HS-27A (cell line): ENCODE measurements at regions not wholly inside any gene's neighbourhood (a gene's known extent, or its start where the extent isn't known, plus 50 kb on each side); places are given as distances from the start of the nearest gene placed in this dataset.

Experiments used
- DNase-seq: peaks from one replicate; pipeline ENCODE4 v3.0.0-alpha.2; 2012; ENCODE audit warnings: low read depth, missing footprints

DNA sequence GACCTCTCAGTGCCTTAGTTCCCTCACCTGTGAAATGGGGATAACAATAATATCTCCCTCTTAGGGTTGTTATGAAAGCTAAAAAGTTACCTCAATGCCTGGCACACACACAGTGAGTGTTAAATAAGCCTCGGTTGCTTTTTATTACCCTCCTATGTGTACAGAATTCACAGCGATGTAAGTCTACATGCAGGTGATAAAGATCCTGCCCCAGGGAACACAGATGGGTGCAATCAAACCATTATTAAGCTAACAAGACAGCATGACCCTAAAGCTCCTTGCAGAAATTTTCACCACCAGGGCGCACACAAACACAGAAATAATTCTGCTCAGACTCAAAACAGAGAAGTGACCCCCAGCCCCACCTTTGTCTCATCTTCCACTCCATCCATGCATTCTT, 261.9 kb downstream of the SNX10 start:
- no peak for DNase-seq

DNA sequence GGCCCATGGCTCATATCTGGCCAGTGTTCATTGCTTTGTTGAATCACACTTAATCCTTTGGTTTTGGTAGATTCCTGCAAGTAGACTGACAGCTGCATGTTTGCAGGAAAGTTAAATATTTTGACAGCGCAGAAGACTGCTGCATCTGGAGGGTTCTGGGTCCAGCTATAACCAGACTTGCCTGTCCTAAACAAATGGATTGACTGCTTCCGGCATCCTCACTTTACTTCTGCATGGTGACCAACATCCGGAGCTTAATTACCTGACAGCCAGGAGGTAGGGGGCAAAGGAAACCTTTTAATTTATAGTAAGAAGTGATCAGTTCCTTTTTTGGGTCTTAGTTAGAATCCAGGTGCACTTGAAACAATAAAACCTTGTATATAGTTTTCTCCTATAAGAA, 263.3 kb downstream of the SNX10 start:
- no peak for DNase-seq

DNA sequence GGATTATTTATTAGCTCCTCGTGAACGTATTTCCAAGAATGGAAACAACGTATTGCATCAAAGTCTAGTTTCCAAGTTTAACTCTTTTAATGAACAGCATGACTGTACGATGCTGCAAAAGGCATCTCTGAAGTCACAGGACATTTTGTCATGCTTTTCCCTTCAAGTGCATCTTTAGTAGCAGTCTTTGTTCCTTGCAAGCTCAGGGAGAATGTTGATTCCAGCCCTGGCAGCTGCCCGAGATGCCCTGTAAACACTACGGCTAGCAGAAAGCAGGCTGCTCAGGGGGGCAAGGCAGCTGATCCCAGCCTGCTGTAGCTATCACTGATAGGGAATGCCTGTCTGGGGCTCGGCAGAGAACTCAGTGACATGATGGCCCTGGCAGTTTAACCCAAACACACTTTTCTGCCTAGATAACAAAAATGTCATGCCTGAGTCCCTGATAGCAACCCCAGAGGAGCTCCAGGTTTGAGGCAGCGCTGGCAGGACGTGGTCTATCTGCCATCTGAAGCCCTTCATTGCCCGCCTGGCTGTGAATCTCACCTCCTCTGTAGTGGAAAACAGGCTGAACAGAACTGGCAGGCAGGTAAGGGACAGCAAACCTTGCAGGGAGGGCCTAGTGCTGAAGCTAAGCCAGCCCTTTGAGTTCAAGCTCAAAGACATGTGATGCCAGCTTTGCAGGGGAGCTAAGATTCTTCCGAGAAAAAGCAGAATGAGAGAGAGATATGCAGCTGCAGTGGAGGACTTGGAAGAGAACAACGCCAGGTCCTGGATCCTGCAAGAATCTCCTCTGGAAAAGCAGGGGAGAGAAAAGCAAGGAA, 264.6 kb downstream of the SNX10 start:
- no peak for DNase-seq

DNA sequence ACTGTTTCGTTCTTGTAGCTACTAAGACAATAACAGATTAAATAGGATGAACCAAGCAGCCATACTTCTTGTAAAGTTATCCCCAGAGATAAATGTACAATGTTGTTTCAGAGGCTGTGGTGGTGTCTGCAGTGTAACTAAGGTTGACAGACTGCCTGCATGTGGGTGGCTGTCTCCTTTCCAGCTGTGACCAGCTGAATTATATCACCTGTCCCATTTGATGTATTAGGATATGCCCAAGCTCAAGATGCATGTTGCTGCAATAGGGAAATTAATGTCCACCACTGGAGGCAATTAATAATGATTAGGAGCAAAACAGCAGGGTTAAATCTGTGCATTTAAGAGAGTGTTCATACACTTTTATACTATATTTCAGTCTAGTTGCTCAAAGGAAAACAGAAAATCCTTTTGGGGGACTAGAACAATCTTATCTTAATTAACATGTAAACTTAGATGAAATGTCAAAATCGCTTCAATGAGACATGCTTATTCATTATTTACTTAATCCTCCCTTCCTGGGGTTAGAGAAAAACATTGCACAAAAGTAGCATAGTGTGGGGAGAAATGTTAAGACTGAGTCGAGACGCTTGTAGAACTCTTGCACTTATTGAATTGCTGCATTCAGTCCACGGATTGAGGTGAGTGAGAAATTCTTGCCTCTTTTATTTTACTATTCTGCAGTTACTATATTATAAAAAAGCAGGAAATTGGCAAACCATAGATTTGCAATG, 269.0 kb downstream of the SNX10 start:
- no peak for DNase-seq

GRCh38 chr7:26562841-26563240, 271.2 kb downstream of the SNX10 start:
- no peak for DNase-seq

- DNase-seq, result no peak
These were observed 271.7 kb downstream of the SNX10 start for GRCh38 chr7:26563406-26563805.

DNA sequence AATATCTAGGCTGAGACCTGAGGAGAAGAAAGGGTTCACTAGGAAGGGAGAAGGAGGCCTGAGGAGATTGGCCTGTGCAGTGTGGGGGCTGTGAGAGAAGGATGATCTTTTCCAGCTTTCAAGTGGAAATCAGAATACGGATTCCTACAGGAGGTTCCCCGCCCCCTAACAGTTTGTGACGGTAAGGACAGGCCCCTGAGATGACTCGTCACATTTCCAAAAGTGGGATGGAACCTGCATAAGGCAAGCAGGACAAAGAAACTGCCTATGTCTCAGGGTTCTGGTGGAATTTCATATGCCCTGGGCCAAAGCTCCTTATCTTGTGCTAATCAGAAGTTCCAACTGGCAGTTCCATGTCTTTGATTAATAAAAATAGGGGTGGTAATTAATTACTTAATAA, 275.6 kb downstream of the SNX10 start:
- no peak for DNase-seq

DNA sequence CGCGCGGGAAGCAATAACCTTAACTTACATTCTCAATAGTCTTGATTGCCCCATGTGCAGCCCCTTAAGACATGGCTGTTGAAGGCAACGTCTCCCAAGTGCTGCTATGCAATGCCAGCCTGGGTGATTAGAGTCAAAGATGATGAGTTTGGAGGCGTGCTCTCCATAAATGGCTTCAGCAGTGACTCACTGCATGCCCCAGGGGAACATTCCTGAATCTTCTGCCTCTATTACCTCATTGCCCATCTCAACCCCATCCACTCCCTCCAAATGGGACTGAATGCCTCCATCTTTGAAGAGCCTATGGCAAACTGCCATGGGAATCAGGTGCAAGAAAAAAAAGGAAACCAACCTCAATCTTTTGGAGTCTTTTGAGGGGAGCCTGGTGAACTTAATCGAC, 282.8 kb downstream of the SNX10 start:
- no peak for DNase-seq

- DNase-seq, result no peak
These were observed 284.3 kb downstream of the SKAP2 start for GRCh38 chr7:26580064-26580591.

GRCh38 chr7:26580711-26581110, 283.7 kb downstream of the SKAP2 start:
- DNase-seq, result no peak

- no peak for DNase-seq
These were observed 281.2 kb downstream of the SKAP2 start for GRCh38 chr7:26583094-26583648.

DNA sequence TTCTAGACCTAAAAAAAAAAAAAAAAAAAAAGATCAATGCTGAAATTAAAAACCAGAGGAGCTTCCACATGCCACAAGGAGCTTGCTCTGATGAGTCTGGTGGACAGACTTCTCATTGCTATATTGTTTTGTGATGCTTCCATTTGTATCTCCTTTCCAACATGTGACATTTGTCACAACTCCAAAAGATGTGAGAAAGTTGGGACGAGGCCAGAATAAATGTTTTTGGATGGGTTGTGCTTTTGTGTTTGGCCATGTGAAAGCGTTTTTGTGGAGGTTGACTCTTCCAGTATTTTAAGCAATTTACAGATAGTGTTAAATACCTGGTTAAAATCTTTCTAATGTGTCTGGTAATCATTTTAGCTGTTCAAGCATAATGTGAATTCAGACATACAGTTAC, 280.1 kb downstream of the SKAP2 start:
- no peak for DNase-seq

DNA sequence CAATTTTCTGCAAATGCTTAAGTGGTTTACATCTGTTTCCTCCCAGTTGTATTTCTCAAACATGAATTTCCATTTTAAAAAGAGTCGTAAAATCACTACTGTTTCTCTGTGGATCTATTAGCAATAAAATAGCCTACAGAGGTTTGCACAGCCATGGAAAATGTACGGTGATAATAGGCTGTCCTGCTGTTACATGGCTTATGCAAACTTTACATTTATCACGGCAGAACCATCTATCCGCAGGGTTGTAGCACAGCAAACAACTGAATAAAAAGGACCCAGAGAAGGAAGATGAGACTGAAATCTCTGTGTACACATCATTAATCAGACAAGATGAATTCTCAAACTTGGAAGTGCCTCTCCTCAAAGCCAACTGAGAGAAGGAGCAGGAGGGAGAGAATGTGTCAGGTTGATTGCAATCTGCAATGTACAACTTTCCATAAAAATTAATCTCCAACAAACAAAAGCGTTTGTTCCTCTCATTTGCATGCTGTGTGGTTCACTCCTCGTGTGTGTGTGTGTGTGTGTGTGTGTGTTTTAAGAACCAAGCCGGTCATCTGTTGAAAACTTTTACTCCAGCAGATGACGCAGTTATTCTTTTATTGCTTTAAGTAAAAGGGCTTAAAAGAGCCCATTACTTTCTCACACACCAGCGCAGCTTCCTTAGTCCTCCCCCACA, 279.3 kb downstream of the SKAP2 start:
- no peak for DNase-seq

DNA sequence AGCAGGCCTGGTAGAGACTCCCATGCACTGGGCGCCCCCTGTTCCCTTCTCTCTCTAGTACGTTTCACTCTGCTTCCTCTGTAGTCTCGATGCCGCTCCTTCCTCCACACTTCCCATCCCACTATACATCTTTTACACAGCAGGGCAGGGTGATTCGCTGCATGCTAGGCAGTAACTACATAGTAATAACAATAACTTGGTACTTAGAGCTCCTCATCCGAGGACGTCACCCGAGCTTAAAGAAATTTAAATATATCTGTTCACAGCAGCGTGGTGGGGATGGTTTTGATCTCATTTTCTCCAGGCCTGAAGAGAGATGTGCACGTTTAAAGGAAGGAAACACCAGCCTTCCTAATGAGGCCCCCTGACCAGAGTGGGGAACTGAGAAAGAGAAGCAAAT, 276.9 kb downstream of the SKAP2 start:
- DNase-seq, result no peak

DNA sequence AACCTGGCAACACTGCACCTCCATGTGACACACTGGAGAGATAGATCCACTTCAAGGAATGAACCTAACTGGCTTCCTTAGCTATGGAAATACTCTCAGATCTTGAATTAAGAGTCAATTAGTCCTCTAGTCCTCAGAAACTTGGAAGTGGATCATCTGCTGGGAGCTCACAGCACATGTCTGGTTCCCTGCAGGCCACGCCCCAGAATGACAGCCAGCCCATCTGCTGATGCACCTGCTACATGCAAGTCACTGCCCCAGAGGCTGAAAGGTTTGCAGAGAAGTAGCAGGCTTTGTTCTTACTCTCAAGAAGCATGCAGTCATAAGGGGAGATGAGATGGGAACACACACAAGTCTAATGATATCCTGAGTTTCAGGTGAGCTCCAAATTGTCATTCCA, 275.9 kb downstream of the SKAP2 start:
- DNase-seq, result no peak

DNA sequence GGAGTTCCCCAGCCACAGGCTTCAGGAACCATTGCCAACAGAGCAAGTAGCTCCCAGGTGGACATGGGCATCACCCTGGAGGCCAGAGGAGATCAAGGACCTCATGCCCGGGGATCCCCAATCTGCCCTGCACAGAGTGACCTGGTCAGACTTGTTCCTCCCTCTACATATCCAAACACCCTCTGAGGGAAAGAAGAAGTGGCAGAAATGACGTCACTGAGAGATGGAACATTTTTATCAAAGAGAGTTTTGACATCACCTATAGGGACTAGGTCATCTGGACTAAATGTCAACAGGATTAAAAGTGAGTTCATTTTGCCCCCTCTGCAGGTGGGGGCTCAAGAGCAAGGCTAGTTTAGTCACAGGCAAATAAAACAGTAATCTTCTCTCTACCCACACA, 273.7 kb downstream of the SKAP2 start:
- DNase-seq, result no peak

DNA sequence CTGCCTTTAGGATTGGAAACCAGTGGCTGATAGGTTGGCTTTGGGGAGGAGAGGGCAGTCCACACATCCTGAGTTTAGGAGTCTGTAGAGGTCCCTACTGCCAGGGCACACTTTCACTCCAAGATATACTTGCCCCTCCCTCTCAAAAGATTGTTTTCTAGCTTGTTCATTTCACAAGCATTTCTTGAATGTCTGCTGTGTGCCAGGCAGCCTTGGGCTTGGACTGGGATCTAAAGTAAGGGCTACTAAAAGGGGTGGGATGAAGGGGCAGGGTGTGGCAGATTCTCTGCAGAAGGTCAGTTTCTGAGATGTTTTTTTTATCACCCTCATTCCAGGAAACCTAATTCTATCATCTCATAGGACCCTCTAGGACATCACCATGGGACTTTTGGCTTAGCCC, 272.4 kb downstream of the SKAP2 start:
- no peak for DNase-seq

GRCh38 chr7:26593393-26593792, 271.0 kb downstream of the SKAP2 start:
- no peak for DNase-seq

GRCh38 chr7:26593896-26594295, 270.5 kb downstream of the SKAP2 start:
- DNase-seq, result no peak

GRCh38 chr7:26594553-26594952, 269.8 kb downstream of the SKAP2 start:
- no peak for DNase-seq

DNA sequence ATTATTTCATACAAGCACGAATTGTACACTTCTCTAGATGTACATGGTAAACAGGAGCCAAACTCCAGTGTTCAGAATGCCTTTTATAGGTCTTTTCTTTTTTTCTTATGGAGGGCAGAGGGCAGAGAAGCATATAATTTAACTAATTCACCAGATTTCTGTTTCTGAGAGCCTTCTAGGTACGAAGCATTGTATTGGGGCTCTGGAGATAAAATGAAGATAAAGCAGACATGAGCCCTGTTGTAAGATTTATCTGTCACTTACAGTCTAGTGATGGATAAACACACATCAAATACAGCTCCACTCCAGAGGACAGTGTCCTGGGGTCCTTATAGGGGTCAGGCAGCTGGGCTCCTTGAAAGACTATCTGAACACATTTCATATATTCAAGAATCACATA, 265.5 kb downstream of the SKAP2 start:
- no peak for DNase-seq

GRCh38 chr7:26599982-26600381, 264.4 kb downstream of the SKAP2 start:
- no peak for DNase-seq

DNA sequence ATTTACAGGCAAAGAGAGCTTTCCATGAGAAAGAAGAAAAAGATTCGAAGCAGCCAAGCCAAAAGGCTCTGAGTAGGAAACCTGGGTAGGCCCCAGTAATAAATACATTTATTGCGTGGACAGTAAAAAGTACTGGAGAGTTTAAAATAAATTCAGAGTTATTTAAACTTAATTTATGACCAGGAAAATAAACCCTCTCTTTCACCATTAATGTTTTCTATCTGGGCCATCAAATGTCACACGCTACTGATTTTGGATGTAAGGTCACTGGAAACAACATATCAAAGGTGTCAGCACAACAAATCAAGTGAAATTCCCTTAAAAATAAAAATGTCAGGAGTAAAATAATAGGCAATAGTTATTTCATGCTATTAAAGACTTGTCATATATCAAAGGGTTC, 264.0 kb downstream of the SKAP2 start:
- DNase-seq, result no peak
